ENCODE measurements at regions not wholly inside any gene's neighbourhood (a gene's known extent, or its start where the extent isn't known, plus 50 kb on each side); places are given as distances from the start of the nearest gene placed in this dataset.

DNA sequence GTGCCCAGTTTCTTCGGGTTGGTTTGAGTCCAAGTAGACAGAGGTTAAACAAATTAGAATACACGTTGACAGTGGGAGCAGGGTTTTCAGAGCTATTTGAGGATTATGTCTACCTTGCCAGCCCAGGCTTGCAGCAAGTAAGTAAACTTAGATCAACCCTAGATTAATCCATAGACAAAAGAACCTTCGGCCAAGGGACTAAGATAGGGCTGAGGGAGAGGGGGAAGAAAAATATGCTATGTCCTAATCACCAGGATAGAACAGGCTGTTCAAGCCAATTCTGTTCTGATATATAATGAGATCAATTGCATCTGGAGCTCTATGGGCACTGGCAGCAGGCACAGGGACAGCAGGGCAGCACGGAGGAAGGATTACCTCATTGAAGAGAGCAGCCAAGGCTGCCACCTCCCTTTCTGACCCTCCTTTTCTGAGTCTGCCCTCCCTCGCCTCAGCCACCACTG lies 377.7 kb downstream of the PIK3R1 start:
- TF ChIP-seq, protein P1, sequence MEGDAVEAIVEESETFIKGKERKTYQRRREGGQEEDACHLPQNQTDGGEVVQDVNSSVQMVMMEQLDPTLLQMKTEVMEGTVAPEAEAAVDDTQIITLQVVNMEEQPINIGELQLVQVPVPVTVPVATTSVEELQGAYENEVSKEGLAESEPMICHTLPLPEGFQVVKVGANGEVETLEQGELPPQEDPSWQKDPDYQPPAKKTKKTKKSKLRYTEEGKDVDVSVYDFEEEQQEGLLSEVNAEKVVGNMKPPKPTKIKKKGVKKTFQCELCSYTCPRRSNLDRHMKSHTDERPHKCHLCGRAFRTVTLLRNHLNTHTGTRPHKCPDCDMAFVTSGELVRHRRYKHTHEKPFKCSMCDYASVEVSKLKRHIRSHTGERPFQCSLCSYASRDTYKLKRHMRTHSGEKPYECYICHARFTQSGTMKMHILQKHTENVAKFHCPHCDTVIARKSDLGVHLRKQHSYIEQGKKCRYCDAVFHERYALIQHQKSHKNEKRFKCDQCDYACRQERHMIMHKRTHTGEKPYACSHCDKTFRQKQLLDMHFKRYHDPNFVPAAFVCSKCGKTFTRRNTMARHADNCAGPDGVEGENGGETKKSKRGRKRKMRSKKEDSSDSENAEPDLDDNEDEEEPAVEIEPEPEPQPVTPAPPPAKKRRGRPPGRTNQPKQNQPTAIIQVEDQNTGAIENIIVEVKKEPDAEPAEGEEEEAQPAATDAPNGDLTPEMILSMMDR (IDR thresholded peaks at IDR 0.05), result no peak
- no peak for TF ChIP-seq POLR2A (IDR thresholded peaks at IDR 0.05)
